ENCODE measurements at regions not wholly inside any gene's neighbourhood (a gene's known extent, or its start where the extent isn't known, plus 50 kb on each side); places are given as distances from the start of the nearest gene placed in this dataset.

DNA sequence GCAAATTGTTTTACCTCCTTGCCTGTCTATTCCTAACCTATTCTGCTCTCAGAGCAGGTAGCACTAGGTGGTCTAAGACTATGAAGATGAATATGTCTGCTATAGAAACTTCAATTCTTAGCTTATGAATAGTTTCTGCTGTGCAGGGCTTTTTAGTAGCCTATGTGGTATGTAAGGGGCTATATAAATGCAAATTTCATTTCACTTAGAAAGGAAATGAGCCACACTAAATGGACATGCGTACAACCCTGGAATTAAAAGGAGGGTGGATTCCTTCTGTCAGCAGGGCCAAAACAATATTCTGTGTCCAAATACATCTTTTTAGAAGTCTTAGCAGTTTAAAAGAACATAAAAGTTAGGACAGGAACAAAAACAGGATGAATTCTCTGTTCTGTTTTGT is 163.9 kb upstream of the GEMIN8 start:
- no peak for TF ChIP-seq POLR2A (IDR thresholded peaks at IDR 0.05)
- TF ChIP-seq, protein P1, sequence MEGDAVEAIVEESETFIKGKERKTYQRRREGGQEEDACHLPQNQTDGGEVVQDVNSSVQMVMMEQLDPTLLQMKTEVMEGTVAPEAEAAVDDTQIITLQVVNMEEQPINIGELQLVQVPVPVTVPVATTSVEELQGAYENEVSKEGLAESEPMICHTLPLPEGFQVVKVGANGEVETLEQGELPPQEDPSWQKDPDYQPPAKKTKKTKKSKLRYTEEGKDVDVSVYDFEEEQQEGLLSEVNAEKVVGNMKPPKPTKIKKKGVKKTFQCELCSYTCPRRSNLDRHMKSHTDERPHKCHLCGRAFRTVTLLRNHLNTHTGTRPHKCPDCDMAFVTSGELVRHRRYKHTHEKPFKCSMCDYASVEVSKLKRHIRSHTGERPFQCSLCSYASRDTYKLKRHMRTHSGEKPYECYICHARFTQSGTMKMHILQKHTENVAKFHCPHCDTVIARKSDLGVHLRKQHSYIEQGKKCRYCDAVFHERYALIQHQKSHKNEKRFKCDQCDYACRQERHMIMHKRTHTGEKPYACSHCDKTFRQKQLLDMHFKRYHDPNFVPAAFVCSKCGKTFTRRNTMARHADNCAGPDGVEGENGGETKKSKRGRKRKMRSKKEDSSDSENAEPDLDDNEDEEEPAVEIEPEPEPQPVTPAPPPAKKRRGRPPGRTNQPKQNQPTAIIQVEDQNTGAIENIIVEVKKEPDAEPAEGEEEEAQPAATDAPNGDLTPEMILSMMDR (IDR thresholded peaks at IDR 0.05), result no peak

Data from vagina (tissue), 2 donors.